GM23338 (cell line): ENCODE measurements at regions not wholly inside any gene's neighbourhood (a gene's known extent, or its start where the extent isn't known, plus 50 kb on each side); places are given as distances from the start of the nearest gene placed in this dataset.
"Not testable (repeated sequence)": the region's sequence is repeated elsewhere in the genome, so short reads cannot be mapped to it uniquely, and the experiment has no call there.

ENCODE experiments used
- ATAC-seq: fragments of 200-7000 bp; cut with Tn5 transposase; 3 replicates; pipeline ENCODE4 v1.9.1; 2020
- DNase-seq: peaks from one replicate; pipeline ENCODE4 v3.0.0-alpha.2; 2015; ENCODE audit warnings: low spot score
- H2AFZ ChIP-seq: fragments of 200-600 bp; sonication (generic); 2 replicates; pipeline ENCODE4 v1.8.0; 2016; ENCODE audit warnings: antibody characterized with exemption, mild to moderate bottlenecking, moderate library complexity
- H3F3A ChIP-seq: fragments of 200-600 bp; sonication (generic); replicated peaks from 2 replicates; pipeline ENCODE4 v1.8.0; 2017; ENCODE audit warnings: antibody characterized with exemption, mixed run types, low read depth
- H3K27ac ChIP-seq: fragments of 200-600 bp; sonication (generic); 2 replicates; pipeline ENCODE4 v1.6.1; 2016; ENCODE audit warnings: low read depth
- H3K27me3 ChIP-seq: fragments of 200-600 bp; sonication (generic); 2 replicates; pipeline ENCODE4 v1.8.0; 2016; ENCODE audit warnings: mild to moderate bottlenecking, mixed run types, moderate library complexity; ENCODE audit not compliant: insufficient read depth
- H3K36me3 ChIP-seq: fragments of 200-600 bp; sonication (generic); 2 replicates; pipeline ENCODE4 v1.8.0; 2016; ENCODE audit warnings: mild to moderate bottlenecking; ENCODE audit not compliant: insufficient read depth
- H3K4me1 ChIP-seq: fragments of 200-600 bp; sonication (generic); 2 replicates; pipeline ENCODE4 v1.8.0; 2016; ENCODE audit warnings: mild to moderate bottlenecking, moderate library complexity; ENCODE audit not compliant: insufficient read depth
- H3K4me2 ChIP-seq: fragments of 200-600 bp; sonication (generic); 2 replicates; pipeline ENCODE4 v1.7.1; 2017; ENCODE audit warnings: mixed run types
- H3K4me3 ChIP-seq: fragments of 200-600 bp; sonication (generic); 2 replicates; pipeline ENCODE4 v1.6.1; 2016; ENCODE audit warnings: mixed run types
- H3K79me2 ChIP-seq: fragments of 200-600 bp; sonication (generic); replicated peaks from 2 replicates; pipeline ENCODE4 v1.8.0; 2017; ENCODE audit warnings: mild to moderate bottlenecking; ENCODE audit not compliant: insufficient read depth
- H3K9me2 ChIP-seq: fragments of 200-600 bp; sonication (generic); 2 replicates; pipeline ENCODE4 v1.8.0; 2017; ENCODE audit not compliant: insufficient read depth
- H4K20me1 ChIP-seq: fragments of 200-600 bp; sonication (generic); replicated peaks from 2 replicates; pipeline ENCODE4 v1.8.0; 2017; ENCODE audit warnings: mild to moderate bottlenecking; ENCODE audit not compliant: insufficient read depth
- H3K27ac Mint-ChIP-seq: 2 replicates; pipeline ENCODE4 v1.8.0; 2020; ENCODE audit warnings: inconsistent platforms, mild to moderate bottlenecking, moderate library complexity, mixed read lengths
- H3K27me3 Mint-ChIP-seq: 3 replicates; pipeline ENCODE4 v1.8.0; 2022; ENCODE audit warnings: low read depth, mild to moderate bottlenecking, moderate library complexity, mixed read lengths, inconsistent platforms; ENCODE audit not compliant: insufficient read depth, poor library complexity
- H3K36me3 Mint-ChIP-seq: 3 replicates; pipeline ENCODE4 v1.8.0; 2021; ENCODE audit warnings: low read depth, mild to moderate bottlenecking, inconsistent platforms, moderate library complexity, mixed read lengths
- H3K4me1 Mint-ChIP-seq: 3 replicates; pipeline ENCODE4 v1.8.0; 2020; ENCODE audit warnings: mild to moderate bottlenecking, inconsistent platforms, mixed read lengths
- H3K4me3 Mint-ChIP-seq: 3 replicates; pipeline ENCODE4 v1.8.0; 2021; ENCODE audit warnings: moderate library complexity, mild to moderate bottlenecking, inconsistent platforms, mixed read lengths
- H3K9me3 Mint-ChIP-seq: 3 replicates; pipeline ENCODE4 v1.8.0; 2020; ENCODE audit warnings: moderate library complexity, mild to moderate bottlenecking, inconsistent platforms, mixed read lengths
- CREB1 ChIP-seq: fragments of 250-450 bp; sonication (Bioruptor Pico); IDR thresholded peaks from 2 replicates; pipeline ENCODE4 v1.5.0; 2020; ENCODE audit warnings: low read depth, mild to moderate bottlenecking, moderate library complexity
- EZH2 ChIP-seq: fragments of 200-600 bp; sonication (generic); IDR thresholded peaks from one replicate; pipeline ENCODE4 v1.8.0; 2017; ENCODE audit warnings: antibody characterized with exemption, mild to moderate bottlenecking, low read depth; ENCODE audit not compliant: unreplicated experiment
- EZH2phosphoT487 ChIP-seq: fragments of 200-600 bp; sonication (generic); IDR thresholded peaks from one replicate; pipeline ENCODE4 v1.8.1; 2018; ENCODE audit warnings: antibody characterized with exemption; ENCODE audit not compliant: unreplicated experiment
- NANOG ChIP-seq: IDR thresholded peaks from 2 replicates; pipeline ENCODE4 v1.6.1; 2016; ENCODE audit warnings: antibody characterized with exemption, borderline replicate concordance
- POLR2AphosphoS5 ChIP-seq: IDR thresholded peaks from 2 replicates; pipeline ENCODE4 v1.6.1; 2016; ENCODE audit warnings: antibody characterized with exemption, low read depth
- STAT1 ChIP-seq: IDR thresholded peaks from one replicate; pipeline ENCODE4 v1.6.1; 2016; ENCODE audit warnings: antibody characterized with exemption; ENCODE audit not compliant: unreplicated experiment
- ZNF114 ChIP-seq: fragments of 250-450 bp; sonication (Bioruptor Pico); IDR thresholded peaks from 2 replicates; pipeline ENCODE4 v1.5.0; 2020; ENCODE audit warnings: mild to moderate bottlenecking, moderate library complexity
- ZNF331 ChIP-seq: fragments of 250-450 bp; sonication (Bioruptor Pico); IDR thresholded peaks from 2 replicates; pipeline ENCODE4 v1.5.0; 2020; ENCODE audit warnings: low read depth, mild to moderate bottlenecking, moderate library complexity
- TF ChIP-seq, protein P1 (sequence below): IDR thresholded peaks from one replicate; pipeline ENCODE4 v1.6.1; 2018; ENCODE audit warnings: antibody characterized with exemption; ENCODE audit not compliant: unreplicated experiment
- TF ChIP-seq, protein P2 (sequence below): fragments of 250-450 bp; sonication (Bioruptor Pico); IDR thresholded peaks from 2 replicates; pipeline ENCODE4 v1.5.0; 2020; ENCODE audit warnings: mild to moderate bottlenecking, moderate library complexity
- TF ChIP-seq, protein P3 (sequence below): IDR thresholded peaks from 2 replicates; pipeline ENCODE4 v1.6.1; 2016; ENCODE audit warnings: antibody characterized with exemption

DNA sequence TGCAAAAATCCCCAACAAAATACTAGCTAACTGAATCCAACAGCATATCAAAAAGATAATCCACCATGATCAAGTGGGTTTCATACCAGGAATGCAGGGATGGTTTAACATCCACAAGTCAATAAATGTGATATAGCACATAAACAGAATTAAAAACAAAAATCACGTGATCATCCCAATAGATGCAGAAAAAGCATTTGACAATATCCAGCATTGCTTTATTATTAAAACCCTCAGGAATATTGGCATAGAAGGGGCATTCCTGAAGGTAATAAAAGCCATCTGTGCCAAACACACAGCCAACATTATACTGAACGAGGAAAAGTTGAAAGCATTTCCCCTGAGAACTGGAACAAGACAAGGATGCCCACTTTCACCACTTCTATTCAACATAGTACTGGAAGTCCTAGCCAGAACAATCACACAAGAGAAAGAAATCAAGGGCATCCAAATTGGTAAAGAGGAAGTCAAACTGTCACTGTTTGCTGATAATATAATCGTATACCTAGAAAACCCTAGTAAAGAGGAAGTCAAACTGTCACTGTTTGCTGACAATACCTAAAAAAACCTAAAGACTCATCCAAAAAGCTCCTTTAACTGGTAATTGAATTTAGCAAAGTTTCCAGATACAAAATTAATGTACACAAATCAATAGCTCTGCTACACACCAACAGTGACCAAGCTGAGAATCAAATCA lies 109.8 kb downstream of the RNASET2 start:
- H2AFZ ChIP-seq, H3K4me3 ChIP-seq, H3K4me1 ChIP-seq, H3K4me1 Mint-ChIP-seq, DNase-seq, H3F3A ChIP-seq, H3K4me3 Mint-ChIP-seq, ATAC-seq, H3K36me3 ChIP-seq, H3K4me2 ChIP-seq, H3K27ac ChIP-seq, H3K36me3 Mint-ChIP-seq, H4K20me1 ChIP-seq, H3K79me2 ChIP-seq, H3K9me3 Mint-ChIP-seq, H3K9me2 ChIP-seq, H3K27me3 Mint-ChIP-seq, H3K27ac Mint-ChIP-seq, H3K27me3 ChIP-seq: not testable (repeated sequence)

DNA sequence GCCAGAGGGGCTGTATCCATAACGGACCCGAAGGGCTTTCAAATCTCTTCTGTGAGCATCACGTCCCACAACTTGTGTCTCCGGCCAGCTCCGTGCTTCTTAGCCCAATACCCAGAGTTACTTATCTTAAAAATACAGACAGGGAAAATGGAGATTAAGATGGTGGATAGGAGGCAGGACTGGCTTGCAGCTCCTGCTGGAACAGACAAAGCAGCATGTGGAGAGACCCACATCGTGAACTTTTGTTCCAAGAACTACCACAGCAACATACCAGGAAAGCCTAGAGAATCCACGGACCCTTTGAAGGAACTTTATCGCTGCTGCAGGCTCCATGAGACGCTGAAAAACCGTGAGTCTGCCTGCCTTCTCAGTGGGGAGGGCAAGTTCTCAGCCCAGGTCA lies 113.7 kb downstream of the RNASET2 start:
- H3K9me3 Mint-ChIP-seq, result no peaks in the 10 kb centered on the region; the same call in 2 of the 3 replicates
- no peak overlapping the region for H3K4me2 ChIP-seq
- ATAC-seq (no peak), DNase-seq (no peak)
- H3K79me2 ChIP-seq, result 0 out of 2 replicates have a peak, but pooled peaks cover 7% of the 10 kb centered on the region
- H3F3A ChIP-seq, result no peaks in the 10 kb centered on the region
- no peaks in the 10 kb centered on the region for H4K20me1 ChIP-seq
- H3K4me1 Mint-ChIP-seq, result no peaks in the 10 kb centered on the region
- H3K27ac ChIP-seq, result no peak overlapping the region
- H3K36me3 ChIP-seq, result no peaks in the 10 kb centered on the region
- no peaks in the 10 kb centered on the region for H3K9me2 ChIP-seq
- no peak overlapping the region for H3K4me3 Mint-ChIP-seq
- H3K27me3 Mint-ChIP-seq, result no peaks in the 10 kb centered on the region
- no peak overlapping the region for H3K4me3 ChIP-seq
- H3K4me1 ChIP-seq, result no peaks in the 10 kb centered on the region
- no peaks in the 10 kb centered on the region for H3K27me3 ChIP-seq
- H3K27ac Mint-ChIP-seq, result no peak overlapping the region
- TF ChIP-seq EZH2, result no peak
- TF ChIP-seq STAT1, result no peak
- no peak for TF ChIP-seq ZNF114 (CRISPR knock-in tag)
- no peak for TF ChIP-seq ZNF331 (CRISPR knock-in tag)
- no peak for TF ChIP-seq EZH2phosphoT487
- TF ChIP-seq NANOG, result no peak
- TF ChIP-seq POLR2AphosphoS5, result no peak
- no peak for TF ChIP-seq CREB1 (CRISPR knock-in tag)
- TF ChIP-seq, protein P1, sequence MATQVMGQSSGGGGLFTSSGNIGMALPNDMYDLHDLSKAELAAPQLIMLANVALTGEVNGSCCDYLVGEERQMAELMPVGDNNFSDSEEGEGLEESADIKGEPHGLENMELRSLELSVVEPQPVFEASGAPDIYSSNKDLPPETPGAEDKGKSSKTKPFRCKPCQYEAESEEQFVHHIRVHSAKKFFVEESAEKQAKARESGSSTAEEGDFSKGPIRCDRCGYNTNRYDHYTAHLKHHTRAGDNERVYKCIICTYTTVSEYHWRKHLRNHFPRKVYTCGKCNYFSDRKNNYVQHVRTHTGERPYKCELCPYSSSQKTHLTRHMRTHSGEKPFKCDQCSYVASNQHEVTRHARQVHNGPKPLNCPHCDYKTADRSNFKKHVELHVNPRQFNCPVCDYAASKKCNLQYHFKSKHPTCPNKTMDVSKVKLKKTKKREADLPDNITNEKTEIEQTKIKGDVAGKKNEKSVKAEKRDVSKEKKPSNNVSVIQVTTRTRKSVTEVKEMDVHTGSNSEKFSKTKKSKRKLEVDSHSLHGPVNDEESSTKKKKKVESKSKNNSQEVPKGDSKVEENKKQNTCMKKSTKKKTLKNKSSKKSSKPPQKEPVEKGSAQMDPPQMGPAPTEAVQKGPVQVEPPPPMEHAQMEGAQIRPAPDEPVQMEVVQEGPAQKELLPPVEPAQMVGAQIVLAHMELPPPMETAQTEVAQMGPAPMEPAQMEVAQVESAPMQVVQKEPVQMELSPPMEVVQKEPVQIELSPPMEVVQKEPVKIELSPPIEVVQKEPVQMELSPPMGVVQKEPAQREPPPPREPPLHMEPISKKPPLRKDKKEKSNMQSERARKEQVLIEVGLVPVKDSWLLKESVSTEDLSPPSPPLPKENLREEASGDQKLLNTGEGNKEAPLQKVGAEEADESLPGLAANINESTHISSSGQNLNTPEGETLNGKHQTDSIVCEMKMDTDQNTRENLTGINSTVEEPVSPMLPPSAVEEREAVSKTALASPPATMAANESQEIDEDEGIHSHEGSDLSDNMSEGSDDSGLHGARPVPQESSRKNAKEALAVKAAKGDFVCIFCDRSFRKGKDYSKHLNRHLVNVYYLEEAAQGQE, result no peak
- TF ChIP-seq, protein P2, sequence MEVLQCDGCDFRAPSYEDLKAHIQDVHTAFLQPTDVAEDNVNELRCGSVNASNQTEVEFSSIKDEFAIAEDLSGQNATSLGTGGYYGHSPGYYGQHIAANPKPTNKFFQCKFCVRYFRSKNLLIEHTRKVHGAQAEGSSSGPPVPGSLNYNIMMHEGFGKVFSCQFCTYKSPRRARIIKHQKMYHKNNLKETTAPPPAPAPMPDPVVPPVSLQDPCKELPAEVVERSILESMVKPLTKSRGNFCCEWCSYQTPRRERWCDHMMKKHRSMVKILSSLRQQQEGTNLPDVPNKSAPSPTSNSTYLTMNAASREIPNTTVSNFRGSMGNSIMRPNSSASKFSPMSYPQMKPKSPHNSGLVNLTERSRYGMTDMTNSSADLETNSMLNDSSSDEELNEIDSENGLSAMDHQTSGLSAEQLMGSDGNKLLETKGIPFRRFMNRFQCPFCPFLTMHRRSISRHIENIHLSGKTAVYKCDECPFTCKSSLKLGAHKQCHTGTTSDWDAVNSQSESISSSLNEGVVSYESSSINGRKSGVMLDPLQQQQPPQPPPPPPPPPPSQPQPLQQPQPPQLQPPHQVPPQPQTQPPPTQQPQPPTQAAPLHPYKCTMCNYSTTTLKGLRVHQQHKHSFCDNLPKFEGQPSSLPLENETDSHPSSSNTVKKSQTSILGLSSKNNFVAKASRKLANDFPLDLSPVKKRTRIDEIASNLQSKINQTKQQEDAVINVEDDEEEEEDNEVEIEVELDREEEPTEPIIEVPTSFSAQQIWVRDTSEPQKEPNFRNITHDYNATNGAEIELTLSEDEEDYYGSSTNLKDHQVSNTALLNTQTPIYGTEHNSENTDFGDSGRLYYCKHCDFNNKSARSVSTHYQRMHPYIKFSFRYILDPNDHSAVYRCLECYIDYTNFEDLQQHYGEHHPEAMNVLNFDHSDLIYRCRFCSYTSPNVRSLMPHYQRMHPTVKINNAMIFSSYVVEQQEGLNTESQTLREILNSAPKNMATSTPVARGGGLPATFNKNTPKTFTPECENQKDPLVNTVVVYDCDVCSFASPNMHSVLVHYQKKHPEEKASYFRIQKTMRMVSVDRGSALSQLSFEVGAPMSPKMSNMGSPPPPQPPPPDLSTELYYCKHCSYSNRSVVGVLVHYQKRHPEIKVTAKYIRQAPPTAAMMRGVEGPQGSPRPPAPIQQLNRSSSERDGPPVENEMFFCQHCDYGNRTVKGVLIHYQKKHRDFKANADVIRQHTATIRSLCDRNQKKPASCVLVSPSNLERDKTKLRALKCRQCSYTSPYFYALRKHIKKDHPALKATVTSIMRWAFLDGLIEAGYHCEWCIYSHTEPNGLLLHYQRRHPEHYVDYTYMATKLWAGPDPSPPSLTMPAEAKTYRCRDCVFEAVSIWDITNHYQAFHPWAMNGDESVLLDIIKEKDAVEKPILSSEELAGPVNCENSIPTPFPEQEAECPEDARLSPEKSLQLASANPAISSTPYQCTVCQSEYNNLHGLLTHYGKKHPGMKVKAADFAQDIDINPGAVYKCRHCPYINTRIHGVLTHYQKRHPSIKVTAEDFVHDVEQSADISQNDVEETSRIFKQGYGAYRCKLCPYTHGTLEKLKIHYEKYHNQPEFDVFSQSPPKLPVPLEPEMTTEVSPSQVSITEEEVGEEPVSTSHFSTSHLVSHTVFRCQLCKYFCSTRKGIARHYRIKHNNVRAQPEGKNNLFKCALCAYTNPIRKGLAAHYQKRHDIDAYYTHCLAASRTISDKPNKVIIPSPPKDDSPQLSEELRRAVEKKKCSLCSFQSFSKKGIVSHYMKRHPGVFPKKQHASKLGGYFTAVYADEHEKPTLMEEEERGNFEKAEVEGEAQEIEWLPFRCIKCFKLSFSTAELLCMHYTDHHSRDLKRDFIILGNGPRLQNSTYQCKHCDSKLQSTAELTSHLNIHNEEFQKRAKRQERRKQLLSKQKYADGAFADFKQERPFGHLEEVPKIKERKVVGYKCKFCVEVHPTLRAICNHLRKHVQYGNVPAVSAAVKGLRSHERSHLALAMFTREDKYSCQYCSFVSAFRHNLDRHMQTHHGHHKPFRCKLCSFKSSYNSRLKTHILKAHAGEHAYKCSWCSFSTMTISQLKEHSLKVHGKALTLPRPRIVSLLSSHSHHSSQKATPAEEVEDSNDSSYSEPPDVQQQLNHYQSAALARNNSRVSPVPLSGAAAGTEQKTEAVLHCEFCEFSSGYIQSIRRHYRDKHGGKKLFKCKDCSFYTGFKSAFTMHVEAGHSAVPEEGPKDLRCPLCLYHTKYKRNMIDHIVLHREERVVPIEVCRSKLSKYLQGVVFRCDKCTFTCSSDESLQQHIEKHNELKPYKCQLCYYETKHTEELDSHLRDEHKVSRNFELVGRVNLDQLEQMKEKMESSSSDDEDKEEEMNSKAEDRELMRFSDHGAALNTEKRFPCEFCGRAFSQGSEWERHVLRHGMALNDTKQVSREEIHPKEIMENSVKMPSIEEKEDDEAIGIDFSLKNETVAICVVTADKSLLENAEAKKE (CRISPR knock-in tag), result no peak
- TF ChIP-seq, protein P3, sequence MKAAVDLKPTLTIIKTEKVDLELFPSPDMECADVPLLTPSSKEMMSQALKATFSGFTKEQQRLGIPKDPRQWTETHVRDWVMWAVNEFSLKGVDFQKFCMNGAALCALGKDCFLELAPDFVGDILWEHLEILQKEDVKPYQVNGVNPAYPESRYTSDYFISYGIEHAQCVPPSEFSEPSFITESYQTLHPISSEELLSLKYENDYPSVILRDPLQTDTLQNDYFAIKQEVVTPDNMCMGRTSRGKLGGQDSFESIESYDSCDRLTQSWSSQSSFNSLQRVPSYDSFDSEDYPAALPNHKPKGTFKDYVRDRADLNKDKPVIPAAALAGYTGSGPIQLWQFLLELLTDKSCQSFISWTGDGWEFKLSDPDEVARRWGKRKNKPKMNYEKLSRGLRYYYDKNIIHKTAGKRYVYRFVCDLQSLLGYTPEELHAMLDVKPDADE, result no peak
- H3K36me3 Mint-ChIP-seq, result no peaks in the 10 kb centered on the region
- no peak overlapping the region for H2AFZ ChIP-seq
